ENCODE measurements at regions not wholly inside any gene's neighbourhood (a gene's known extent, or its start where the extent isn't known, plus 50 kb on each side); places are given as distances from the start of the nearest gene placed in this dataset.

DNA sequence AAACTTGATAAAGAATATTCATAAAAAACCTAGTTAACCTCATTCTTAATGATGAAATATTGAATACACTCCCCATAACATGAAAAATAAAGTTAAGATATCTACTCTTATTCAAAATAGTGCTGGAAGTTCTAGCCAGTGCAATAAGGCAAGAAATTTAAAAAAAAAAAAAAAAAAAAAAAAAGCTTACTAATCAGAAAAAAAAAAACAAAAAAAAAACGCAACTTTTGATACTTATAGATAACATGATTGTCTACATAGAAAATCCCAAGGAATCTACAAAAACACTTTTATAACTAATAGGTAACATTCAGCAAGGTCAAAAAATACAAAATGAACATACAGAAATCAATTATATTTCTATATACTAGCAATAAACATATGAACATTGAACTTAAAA, 515.6 kb downstream of the UQCRFS1 start:
- TF ChIP-seq, protein P1, sequence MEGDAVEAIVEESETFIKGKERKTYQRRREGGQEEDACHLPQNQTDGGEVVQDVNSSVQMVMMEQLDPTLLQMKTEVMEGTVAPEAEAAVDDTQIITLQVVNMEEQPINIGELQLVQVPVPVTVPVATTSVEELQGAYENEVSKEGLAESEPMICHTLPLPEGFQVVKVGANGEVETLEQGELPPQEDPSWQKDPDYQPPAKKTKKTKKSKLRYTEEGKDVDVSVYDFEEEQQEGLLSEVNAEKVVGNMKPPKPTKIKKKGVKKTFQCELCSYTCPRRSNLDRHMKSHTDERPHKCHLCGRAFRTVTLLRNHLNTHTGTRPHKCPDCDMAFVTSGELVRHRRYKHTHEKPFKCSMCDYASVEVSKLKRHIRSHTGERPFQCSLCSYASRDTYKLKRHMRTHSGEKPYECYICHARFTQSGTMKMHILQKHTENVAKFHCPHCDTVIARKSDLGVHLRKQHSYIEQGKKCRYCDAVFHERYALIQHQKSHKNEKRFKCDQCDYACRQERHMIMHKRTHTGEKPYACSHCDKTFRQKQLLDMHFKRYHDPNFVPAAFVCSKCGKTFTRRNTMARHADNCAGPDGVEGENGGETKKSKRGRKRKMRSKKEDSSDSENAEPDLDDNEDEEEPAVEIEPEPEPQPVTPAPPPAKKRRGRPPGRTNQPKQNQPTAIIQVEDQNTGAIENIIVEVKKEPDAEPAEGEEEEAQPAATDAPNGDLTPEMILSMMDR (conservative IDR thresholded peaks at IDR 0.05 in 1 of 2, IDR thresholded peaks at IDR 0.05 in 1 of 2; ENCODE audit: extremely low read depth in 1 of 2, insufficient read depth in 1 of 2, low read depth in 1 of 2, low read length in 2 of 2) = no peak
- no peak for TF ChIP-seq EZH2 (IDR thresholded peaks at IDR 0.05; ENCODE audit: borderline replicate concordance, low read length)

Measured in mammary epithelial cell (primary cell).